Liver (tissue), 8 donors: ENCODE measurements at regions not wholly inside any gene's neighbourhood (a gene's known extent, or its start where the extent isn't known, plus 50 kb on each side); places are given as distances from the start of the nearest gene placed in this dataset.
"Not testable (repeated sequence)": the region's sequence is repeated elsewhere in the genome, so short reads cannot be mapped to it uniquely, and the experiment has no call there.

Experiments used
- DNase-seq: peaks from one replicate; pipeline ENCODE4 v3.0.0-alpha.2; 2017; ENCODE audit warnings: low spot score
- H3K27ac ChIP-seq, 2 donors: one replicate each; pipeline ENCODE4 v1.7.0; 2013; ENCODE audit warnings: inconsistent platforms in 2 of 2, low read length in 2 of 2, control low read depth in 1 of 2, low read depth in 1 of 2, mild to moderate bottlenecking in 1 of 2
- H3K27me3 ChIP-seq, 4 donors: one replicate each; pipeline versions ENCODE4 v1.6.1 to v1.7.0; 2013; ENCODE audit warnings: low read length in 3 of 4, inconsistent platforms in 1 of 4, mild to moderate bottlenecking in 1 of 4, moderate library complexity in 1 of 4; ENCODE audit not compliant: control insufficient read depth in 4 of 4, insufficient read depth in 4 of 4
- H3K36me3 ChIP-seq, 4 donors: one replicate each; pipeline versions ENCODE4 v1.6.1 to v1.7.0; 2013; ENCODE audit warnings: low read length in 3 of 4, mild to moderate bottlenecking in 3 of 4, low read depth in 1 of 4, moderate library complexity in 1 of 4; ENCODE audit not compliant: control insufficient read depth in 4 of 4, insufficient read depth in 3 of 4
- H3K4me1 ChIP-seq, 4 donors: one replicate each; pipeline versions ENCODE4 v1.6.1 to v1.7.0; 2013; ENCODE audit warnings: low read length in 3 of 4, mild to moderate bottlenecking in 3 of 4, moderate library complexity in 1 of 4; ENCODE audit not compliant: control insufficient read depth in 4 of 4, insufficient read depth in 4 of 4
- H3K4me3 ChIP-seq, 3 donors: one replicate each; pipeline versions ENCODE4 v1.6.1 to v1.7.0; 2013; ENCODE audit warnings: low read length in 3 of 3, control low read depth in 1 of 3, low read depth in 1 of 3, mild to moderate bottlenecking in 1 of 3
- H3K9ac ChIP-seq, 2 donors: one replicate each; pipeline ENCODE4 v1.7.0; 2013; ENCODE audit warnings: low read length in 2 of 2, mild to moderate bottlenecking in 2 of 2, moderate library complexity in 2 of 2, control low read depth in 1 of 2, low read depth in 1 of 2
- H3K9me3 ChIP-seq, 4 donors: one replicate each; pipeline versions ENCODE4 v1.6.1 to v1.7.0; 2013; ENCODE audit warnings: low read length in 3 of 4; ENCODE audit not compliant: control insufficient read depth in 4 of 4
- ATF3 ChIP-seq: IDR thresholded peaks from 2 replicates; pipeline ENCODE4 v1.6.1; 2016; ENCODE audit warnings: antibody characterized with exemption
- CTCF ChIP-seq: fragments of 150-350 bp; IDR thresholded peaks from 2 replicates; pipeline ENCODE4 v1.5.1; 2017; ENCODE audit warnings: improper control_type of control experiment, low read depth, low read length; ENCODE audit not compliant: missing input control
- EGR1 ChIP-seq, 2 donors: IDR thresholded peaks; 2 replicates each; pipeline ENCODE4 v1.6.1; 2016 to 2018; ENCODE audit warnings: antibody characterized with exemption in 2 of 2, low read depth in 2 of 2
- FOXA1 ChIP-seq: IDR thresholded peaks from 2 replicates; pipeline ENCODE4 v1.6.1; 2016; ENCODE audit warnings: antibody characterized with exemption
- FOXA2 ChIP-seq: IDR thresholded peaks from 2 replicates; pipeline ENCODE4 v1.6.1; 2016; ENCODE audit warnings: antibody characterized with exemption
- HNF4A ChIP-seq, 2 donors: conservative IDR thresholded peaks; 2 replicates each; pipeline ENCODE4 v1.6.1; 2016; ENCODE audit warnings: antibody characterized with exemption in 2 of 2, mild to moderate bottlenecking in 2 of 2
- HNF4G ChIP-seq: IDR thresholded peaks from 2 replicates; pipeline ENCODE4 v1.6.1; 2016; ENCODE audit warnings: antibody characterized with exemption
- JUND ChIP-seq, 2 donors: IDR thresholded peaks; 2 replicates each; pipeline ENCODE4 v1.6.1; 2016; ENCODE audit warnings: antibody characterized with exemption in 2 of 2
- NR2F2 ChIP-seq: IDR thresholded peaks from 2 replicates; pipeline ENCODE4 v1.6.1; 2016; ENCODE audit warnings: antibody characterized with exemption
- RAD21 ChIP-seq, 2 donors: IDR thresholded peaks; 2 replicates each; pipeline ENCODE4 v1.6.1; 2016; ENCODE audit warnings: antibody characterized with exemption in 2 of 2, mild to moderate bottlenecking in 2 of 2
- REST ChIP-seq: IDR thresholded peaks from 2 replicates; pipeline ENCODE4 v1.6.1; 2016; ENCODE audit warnings: antibody characterized with exemption, mild to moderate bottlenecking
- RXRA ChIP-seq, 2 donors: IDR thresholded peaks; 2 replicates each; pipeline ENCODE4 v1.6.1; 2017 to 2018; ENCODE audit warnings: antibody characterized with exemption in 2 of 2, mild to moderate bottlenecking in 1 of 2
- TAF1 ChIP-seq: conservative IDR thresholded peaks from 2 replicates; pipeline ENCODE4 v1.6.1; 2016; ENCODE audit warnings: antibody characterized with exemption, mild to moderate bottlenecking
- YY1 ChIP-seq: IDR thresholded peaks from 2 replicates; pipeline ENCODE4 v1.6.1; 2016; ENCODE audit warnings: antibody characterized with exemption, mild to moderate bottlenecking
- WGBS: extraction: QIAGEN DNeasy Blood & Tissue Kit; methylation state at CpG from one replicate; pipeline ENCODE4 v1.1.7; 2013; 5-methylcytosine and 5-hydroxymethylcytosine counted together
- donor health status: healthy.
- donor health status: healthy.
- donor health status: healthy.
- donor health status: healthy.
- donor health status: healthy.

GRCh38 chr6:164947164-164947563 is 362.2 kb downstream of the C6orf118 start:
- Histone ChIP-seq H3K9ac (no peak overlapping the region), H3K4me1 (no peaks in the 10 kb centered on the region), H3K9me3 (no peaks in the 10 kb centered on the region), H3K36me3 (no peaks in the 10 kb centered on the region), H3K4me3 (no peak overlapping the region), H3K27ac (no peak overlapping the region), H3K27me3 (no peaks in the 10 kb centered on the region)
- no peak for DNase-seq
- WGBS: 68% methylated on average over 8 of the region's 8 CpGs
- TF ChIP-seq YY1 (no peak), REST (no peak)

- no peak overlapping the region for H3K9ac ChIP-seq
- peaks cover 0 to 2% (median 0%) of the 10 kb centered on the region in 4 donors for H3K9me3 ChIP-seq
- TF ChIP-seq YY1 (no peak), CTCF (no peak), RAD21 (IDR thresholded peaks at IDR 0.05) (no peak), ATF3 (no peak), HNF4A (conservative IDR thresholded peaks at IDR 0.05) (no peak), FOXA1 (no peak), NR2F2 (no peak), FOXA2 (no peak), HNF4G (no peak), REST (no peak), TAF1 (no peak), JUND (IDR thresholded peaks at IDR 0.05) (no peak), EGR1 (IDR thresholded peaks at IDR 0.05; ENCODE audit: low read depth in 2 of 2) (no peak), RXRA (IDR thresholded peaks at IDR 0.05) (no peak)
- H3K36me3 ChIP-seq: no peaks in the 10 kb centered on the region
- H3K4me3 ChIP-seq: no peak overlapping the region
- WGBS: 72% methylated on average over 1 of the region's 1 CpG
- no peak for DNase-seq
- H3K27ac ChIP-seq: no peak overlapping the region
- H3K4me1 ChIP-seq: no peaks in the 10 kb centered on the region
- H3K27me3 ChIP-seq: no peaks in the 10 kb centered on the region
Observed at GRCh38 chr6:164942271-164942670, 367.1 kb downstream of the C6orf118 start.

GRCh38 chr6:164933238-164933794 is 376.1 kb downstream of the C6orf118 start:
- not testable (repeated sequence) for H3K9me3 ChIP-seq, H3K27ac ChIP-seq, H3K36me3 ChIP-seq, H3K9ac ChIP-seq, H3K4me1 ChIP-seq, H3K4me3 ChIP-seq, DNase-seq, H3K27me3 ChIP-seq
- WGBS: 94% methylated on average over 28 of the region's 28 CpGs
